KG1 (cell line): ENCODE measurements at regions not wholly inside any gene's neighbourhood (a gene's known extent, or its start where the extent isn't known, plus 50 kb on each side); places are given as distances from the start of the nearest gene placed in this dataset.
"Not testable (repeated sequence)": the region's sequence is repeated elsewhere in the genome, so short reads cannot be mapped to it uniquely, and the experiment has no call there.

Experiments
- DNase-seq: peaks from one replicate; lab custom pipeline; 2025; lab: John Stamatoyannopoulos, UW

DNA sequence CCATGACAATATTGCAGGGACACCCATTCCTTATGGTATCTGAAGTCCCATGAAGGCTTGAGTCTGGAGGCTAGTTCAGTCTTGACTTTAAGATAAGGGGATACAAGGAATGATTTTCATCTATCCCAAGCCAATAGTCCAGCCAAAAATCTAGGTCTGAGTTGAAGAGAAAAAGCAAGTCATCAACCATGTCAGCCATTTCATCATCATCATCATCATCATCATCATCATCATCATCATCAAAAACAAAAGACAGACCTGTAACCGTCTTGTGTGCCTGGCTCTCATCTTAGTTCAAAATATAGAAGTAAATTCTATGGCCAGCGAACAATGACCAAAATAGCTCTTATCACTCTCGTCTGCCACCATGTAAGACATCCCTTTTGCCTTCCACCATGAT lies 59.5 kb upstream of the FAM90A26 start:
- not testable (repeated sequence) for DNase-seq

DNA sequence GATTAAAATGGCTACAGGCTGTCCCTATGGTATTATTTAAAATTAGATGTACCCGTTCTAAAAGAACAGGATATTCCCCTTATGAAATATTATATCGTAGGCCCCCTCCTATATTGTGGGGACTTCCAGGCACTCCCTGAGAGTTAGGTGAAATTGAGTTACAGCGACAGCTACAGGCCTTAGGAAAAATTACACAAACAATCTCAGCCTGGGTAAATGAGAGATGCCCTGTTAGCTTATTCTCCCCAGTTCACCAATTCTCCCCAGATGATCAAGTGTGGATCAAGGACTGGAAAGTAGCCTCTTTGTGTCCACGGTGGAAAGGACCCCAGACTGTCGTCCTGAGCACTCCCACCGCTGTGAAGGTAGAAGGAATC lies 67.1 kb upstream of the FAM90A26 start:
- DNase-seq = not testable (repeated sequence)

DNA sequence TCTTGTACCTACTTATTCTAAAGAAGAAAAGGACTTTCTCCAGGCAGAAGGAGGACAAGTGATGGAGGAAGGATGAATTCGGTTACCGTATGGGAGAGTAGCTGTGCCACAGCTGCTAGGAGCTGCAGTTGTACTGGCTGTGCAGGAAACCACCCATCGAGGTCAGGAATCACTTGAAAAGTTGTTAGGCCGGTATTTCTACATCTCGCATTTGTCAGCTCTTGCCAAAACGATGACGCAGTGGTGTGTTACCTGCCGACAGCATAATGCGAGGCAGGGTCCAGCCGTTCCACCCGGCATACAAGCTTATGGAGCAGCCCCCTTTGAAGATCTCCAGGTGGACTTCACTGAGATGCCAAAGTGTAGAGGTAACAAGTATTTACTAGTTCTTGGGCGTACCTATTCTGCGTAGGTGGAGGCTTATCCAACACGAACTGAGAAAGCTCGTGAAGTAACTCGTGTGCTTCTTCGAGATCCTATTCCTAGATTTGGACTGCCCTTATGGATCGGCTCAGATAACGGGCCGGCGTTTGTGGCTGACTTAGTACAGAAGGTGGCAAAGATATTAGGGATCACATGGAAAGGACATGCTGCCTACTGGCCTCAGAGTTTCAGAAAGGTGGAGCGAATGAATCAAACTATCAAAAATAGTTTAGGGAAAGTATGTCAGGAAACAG lies 67.6 kb upstream of the FAM90A26 start:
- DNase-seq = not testable (repeated sequence)

GRCh38 chr4:9096330-9096729 lies 73.9 kb upstream of the FAM90A26 start:
- DNase-seq = not testable (repeated sequence)

DNA sequence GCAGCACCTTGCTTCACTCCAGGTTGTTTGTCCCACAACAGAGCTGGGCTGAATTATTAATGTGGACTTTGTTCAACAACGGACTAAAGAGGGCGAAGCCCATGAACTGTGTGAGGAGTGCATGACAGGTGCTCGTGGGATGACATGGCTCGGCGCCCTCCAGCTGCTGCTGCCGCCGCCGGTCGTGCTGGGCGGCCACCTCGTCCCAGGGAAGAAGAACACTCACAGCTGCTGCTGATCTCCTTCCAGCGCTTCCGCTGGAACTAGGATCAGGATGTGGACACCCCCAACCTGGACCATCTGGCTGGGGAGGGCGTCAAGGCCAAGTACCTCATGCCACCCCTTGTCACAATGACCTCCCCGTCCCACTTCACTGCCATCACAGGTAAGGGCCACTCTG lies 91.4 kb upstream of the FAM90A26 start:
- not testable (repeated sequence) for DNase-seq

- not testable (repeated sequence) for DNase-seq
These were observed 93.2 kb upstream of the FAM90A26 start for GRCh38 chr4:9076974-9077373.

- not testable (repeated sequence) for DNase-seq
These were observed 93.7 kb upstream of the FAM90A26 start for GRCh38 chr4:9076486-9076885.

GRCh38 chr4:9073371-9073770 lies 96.8 kb upstream of the FAM90A26 start:
- not testable (repeated sequence) for DNase-seq

DNA sequence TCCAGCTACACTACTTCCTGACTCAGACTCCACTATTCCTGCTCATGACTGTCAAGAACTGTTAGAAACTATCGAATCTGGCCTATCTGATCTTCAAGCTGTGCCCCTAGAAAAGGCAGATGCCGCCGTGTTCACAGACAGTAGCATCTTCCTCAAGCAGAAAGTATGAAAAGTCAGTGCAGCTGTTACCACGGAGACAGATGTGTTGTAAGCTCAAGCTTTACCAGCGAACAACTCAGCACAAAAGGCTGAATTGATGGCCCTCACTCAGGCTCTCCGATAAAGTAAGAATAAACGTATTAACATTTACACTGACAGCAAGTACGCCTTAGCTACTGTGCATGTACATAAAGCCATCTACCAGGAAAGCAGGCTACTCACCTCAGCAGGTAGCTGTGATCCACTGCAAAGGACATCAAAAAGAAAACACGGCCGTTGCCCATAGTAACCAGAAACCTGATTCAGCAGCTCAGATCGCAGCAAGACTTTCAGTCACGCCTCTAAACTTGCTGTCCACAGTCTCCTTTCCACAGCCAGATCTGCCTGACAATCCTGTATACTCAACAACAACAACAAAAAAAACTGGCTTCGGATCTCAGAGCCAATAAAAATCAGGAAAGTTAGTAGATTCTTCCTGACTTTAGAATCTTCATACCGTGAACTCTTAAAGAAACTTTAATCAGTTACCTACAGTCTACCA lies 97.5 kb upstream of the FAM90A26 start:
- not testable (repeated sequence) for DNase-seq

GRCh38 chr4:9067923-9068322 lies 102.3 kb upstream of the FAM90A26 start:
- not testable (repeated sequence) for DNase-seq

GRCh38 chr4:9063612-9064011 lies 106.6 kb upstream of the FAM90A26 start:
- not testable (repeated sequence) for DNase-seq

- DNase-seq = not testable (repeated sequence)
These were observed 145.3 kb upstream of the FAM90A26 start for GRCh38 chr4:9024866-9025265.

- DNase-seq = not testable (repeated sequence)
These were observed 138.2 kb upstream of the HMX1 start for GRCh38 chr4:9009792-9010191.

- DNase-seq = not testable (repeated sequence)
These were observed 136.8 kb upstream of the HMX1 start for GRCh38 chr4:9008407-9008806.

- not testable (repeated sequence) for DNase-seq
These were observed 129.5 kb upstream of the HMX1 start for GRCh38 chr4:9001153-9001552.

GRCh38 chr4:9000505-9001001 lies 128.9 kb upstream of the HMX1 start:
- DNase-seq = peak; percentile 4

- DNase-seq = not testable (repeated sequence)
These were observed 121.3 kb upstream of the HMX1 start for GRCh38 chr4:8992981-8993380.

- DNase-seq = not testable (repeated sequence)
These were observed 119.8 kb upstream of the HMX1 start for GRCh38 chr4:8991449-8991848.

DNA sequence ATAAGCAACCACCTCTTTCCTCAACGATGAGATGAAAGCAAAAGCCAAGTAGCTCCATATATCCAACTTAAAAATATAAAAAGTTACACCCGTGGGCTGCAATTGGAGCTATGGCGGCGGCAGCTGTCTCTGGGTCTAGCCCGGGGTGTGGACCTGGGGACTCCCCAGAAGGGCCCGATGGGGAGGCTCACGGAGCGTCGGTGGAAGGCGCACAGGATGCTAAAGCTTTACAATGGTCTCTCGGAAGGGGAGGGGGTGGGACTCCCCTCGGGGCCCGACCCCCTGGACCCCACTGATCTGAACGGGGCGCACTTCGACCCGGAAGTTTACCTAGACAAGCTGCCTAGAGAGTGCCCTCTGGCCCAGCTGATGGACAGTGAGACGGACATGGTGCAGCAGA lies 118.7 kb upstream of the HMX1 start:
- not testable (repeated sequence) for DNase-seq

DNA sequence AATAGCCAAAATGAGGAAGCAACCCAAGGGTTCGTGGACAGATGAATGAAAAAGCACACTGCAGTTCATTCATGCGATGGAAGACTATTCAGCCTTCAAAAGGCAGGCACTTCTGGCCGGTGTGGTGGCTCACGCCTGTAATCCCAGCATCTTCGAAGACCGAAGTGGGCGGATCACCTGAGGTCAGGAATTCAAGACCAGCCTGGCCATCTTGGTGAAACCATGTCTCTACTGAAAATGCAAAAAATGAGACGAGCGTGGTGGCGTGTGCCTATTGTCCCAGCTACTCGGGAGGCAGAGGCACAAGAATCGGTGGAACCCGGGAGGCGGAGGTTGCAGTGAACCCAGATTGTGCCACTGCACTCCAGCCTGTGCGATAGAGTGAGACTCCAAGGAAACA lies 114.1 kb upstream of the HMX1 start:
- DNase-seq = not testable (repeated sequence)

GRCh38 chr4:8984641-8985040 lies 113.0 kb upstream of the HMX1 start:
- not testable (repeated sequence) for DNase-seq

GRCh38 chr4:8983921-8984320 lies 112.3 kb upstream of the HMX1 start:
- not testable (repeated sequence) for DNase-seq

GRCh38 chr4:8976466-8977128 lies 105.0 kb upstream of the HMX1 start:
- DNase-seq = not testable (repeated sequence)
